Common myeloid progenitor, CD34-positive (primary cell): ENCODE measurements at regions not wholly inside any gene's neighbourhood (a gene's known extent, or its start where the extent isn't known, plus 50 kb on each side); places are given as distances from the start of the nearest gene placed in this dataset.
A peak's percentile ranks its signal among the peaks of the same experiment; 100 is the strongest.

Source experiments
- CTCF ChIA-PET: fragments of 350-600 bp; sonication (Branson Sonifier 250); formaldehyde crosslinking; loops from one replicate; lab custom pipeline; 2021; ENCODE audit warnings: antibody characterized with exemption; lab: Charles Lee
- POLR2A ChIA-PET: fragments of 350-600 bp; sonication (Branson Sonifier 250); formaldehyde crosslinking; loops from one replicate; lab custom pipeline; 2021; ENCODE audit warnings: antibody characterized with exemption; lab: Charles Lee
- DNase-seq, 3 donors: peaks; one replicate each; pipeline versions ENCODE4 v3.0.0 to v3.0.0-alpha.2; 2013
- H3K27ac ChIP-seq, 2 experiments: 1 replicate in 1 of 2; 2 replicates in 1 of 2; pipeline ENCODE4 v1.7.0; 2013; ENCODE audit warnings: inconsistent platforms in 2 of 2, low read length in 2 of 2, mild to moderate bottlenecking in 2 of 2, low read depth in 1 of 2, moderate library complexity in 1 of 2; ENCODE audit not compliant: severe bottlenecking in 2 of 2, insufficient read depth in 1 of 2, poor library complexity in 1 of 2
- H3K27me3 ChIP-seq, 5 experiments: replicated peaks in 2 of 5; 1 replicate in 3 of 5; 2 replicates in 2 of 5; pipeline versions ENCODE4 v1.6.1 to v1.7.0; 2013; ENCODE audit warnings: low read length in 4 of 5, mild to moderate bottlenecking in 2 of 5, moderate library complexity in 2 of 5, inconsistent platforms in 1 of 5; ENCODE audit not compliant: insufficient read depth in 5 of 5, control insufficient read depth in 4 of 5
- H3K36me3 ChIP-seq, 4 experiments: 1 replicate in 2 of 4; 2 replicates in 2 of 4; pipeline versions ENCODE4 v1.6.1 to v1.7.0; 2013; ENCODE audit warnings: low read length in 3 of 4, control low read depth in 1 of 4, mild to moderate bottlenecking in 1 of 4; ENCODE audit not compliant: control insufficient read depth in 4 of 4, insufficient read depth in 4 of 4
- H3K4me1 ChIP-seq, 4 experiments: 1 replicate in 3 of 4; 2 replicates in 1 of 4; pipeline versions ENCODE4 v1.6.1 to v1.7.1; 2013; ENCODE audit warnings: low read length in 3 of 4, mild to moderate bottlenecking in 3 of 4, control low read depth in 1 of 4, inconsistent platforms in 1 of 4, moderate library complexity in 1 of 4; ENCODE audit not compliant: control insufficient read depth in 4 of 4, insufficient read depth in 4 of 4; ENCODE audit errors: control extremely low read depth in 1 of 4
- H3K4me3 ChIP-seq, 7 experiments: 1 replicate in 4 of 7; 2 replicates in 3 of 7; pipeline versions ENCODE4 v1.5.1 to v1.7.0; 2013; ENCODE audit warnings: mild to moderate bottlenecking in 7 of 7, low read length in 6 of 7, moderate library complexity in 6 of 7, inconsistent platforms in 2 of 7, low read depth in 2 of 7, control low read depth in 1 of 7; ENCODE audit not compliant: insufficient read depth in 4 of 7, control insufficient read depth in 1 of 7; ENCODE audit errors: extremely low read depth in 1 of 7
- H3K9me3 ChIP-seq, 5 experiments: 1 replicate in 4 of 5; 2 replicates in 1 of 5; pipeline versions ENCODE4 v1.6.1 to v1.7.1; 2013; ENCODE audit warnings: low read length in 4 of 5, mild to moderate bottlenecking in 2 of 5, inconsistent platforms in 1 of 5, low read depth in 1 of 5, moderate library complexity in 1 of 5; ENCODE audit not compliant: control insufficient read depth in 4 of 5, insufficient read depth in 2 of 5; ENCODE audit errors: control extremely low read depth in 1 of 5
- WGBS: methylation state at CpG from one replicate; pipeline ENCODE4 v1.1.5; 2013; ENCODE audit not compliant: insufficient coverage; 5-methylcytosine and 5-hydroxymethylcytosine counted together

GRCh38 chr16:85236818-85237150, 124.5 kb upstream of the CIBAR2 start:
- WGBS, result 95% methylated on average over 5 of the region's 5 CpGs
- CTCF ChIA-PET, result interaction anchor here (2.0 to 2.9 kb wide), 2 partner anchors 9 to 17 kb away, joined by 8 to 17 read pairs; no protein-coding TSS in a partner anchor

GRCh38 chr16:85237817-85238216, 125.5 kb upstream of the CIBAR2 start:
- no peaks in the 10 kb centered on the region for H3K27me3 ChIP-seq
- WGBS, result 90% methylated on average over 6 of the region's 6 CpGs
- ChIA-PET CTCF (interaction anchor here (1.1 to 2.9 kb wide), 3 partner anchors 16 to 38 kb away, joined by 3 to 17 read pairs (median 3); no protein-coding TSS in a partner anchor), POLR2A (no interaction called here)
- peaks cover 0 to 34% (median 25%) of the 10 kb centered on the region in 4 experiments for H3K4me1 ChIP-seq
- H3K4me3 ChIP-seq, result peak overlapping the region in 1 of 7 experiments; percentile 48
- H3K36me3 ChIP-seq, result no peaks in the 10 kb centered on the region
- DNase-seq, result no peak
- no peaks in the 10 kb centered on the region for H3K9me3 ChIP-seq
- H3K27ac ChIP-seq, result no peak overlapping the region

More at GRCh38 chr16:85236818-85237150, 124.5 kb upstream of the CIBAR2 start:
- no peak overlapping the region for H3K4me3 ChIP-seq
- no peaks in the 10 kb centered on the region for H3K9me3 ChIP-seq
- H3K4me1 ChIP-seq, result peaks cover 0 to 33% (median 28%) of the 10 kb centered on the region in 4 experiments
- no peaks in the 10 kb centered on the region for H3K27me3 ChIP-seq
- no peaks in the 10 kb centered on the region for H3K36me3 ChIP-seq
- DNase-seq, result no peak
- POLR2A ChIA-PET, result no interaction called here
- H3K27ac ChIP-seq, result no peak overlapping the region

GRCh38 chr16:85238233-85238647, 126.0 kb upstream of the CIBAR2 start:
- WGBS, result 27% methylated on average over 16 of the region's 17 CpGs
- peaks cover 0 to 30% (median 22%) of the 10 kb centered on the region in 4 experiments for H3K4me1 ChIP-seq
- ChIA-PET CTCF (interaction anchor here (1.1 to 2.9 kb wide), 3 partner anchors 15 to 37 kb away, joined by 3 to 17 read pairs (median 3); no protein-coding TSS in a partner anchor), POLR2A (no interaction called here)
- no peaks in the 10 kb centered on the region for H3K9me3 ChIP-seq
- H3K36me3 ChIP-seq, result no peaks in the 10 kb centered on the region
- H3K27ac ChIP-seq, result no peak overlapping the region
- no peaks in the 10 kb centered on the region for H3K27me3 ChIP-seq
- DNase-seq, result peak; percentile 23 to 76 (median 54)
- H3K4me3 ChIP-seq, result peak overlapping the region in 1 of 7 experiments; percentile 48

DNA sequence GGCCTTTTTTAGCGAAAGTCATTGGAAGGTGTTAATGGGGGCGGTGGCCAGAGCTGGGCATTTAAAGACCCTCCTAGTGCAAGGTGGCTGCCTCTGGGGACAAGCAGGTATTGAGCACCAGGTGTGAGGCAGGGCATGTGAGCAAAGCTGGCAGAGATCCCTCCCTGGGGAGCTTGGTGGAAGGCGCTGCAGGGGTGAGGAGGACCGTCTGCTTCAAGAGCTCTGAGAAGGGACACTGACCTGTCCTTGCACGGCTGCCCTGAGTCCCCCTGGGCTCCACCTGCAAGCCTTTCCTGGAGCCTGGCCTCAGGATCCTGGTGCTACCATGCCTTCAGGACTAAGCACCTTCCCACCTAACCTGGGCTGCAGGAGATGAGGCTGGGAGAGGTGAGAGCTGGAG, 127.0 kb upstream of the CIBAR2 start:
- no peak overlapping the region for H3K4me3 ChIP-seq
- ChIA-PET POLR2A (no interaction called here), CTCF (interaction anchor here (0.8 to 2.9 kb wide), 2 partner anchors 14 to 23 kb away, joined by 3 to 17 read pairs; no protein-coding TSS in a partner anchor)
- WGBS, result 100% methylated on average over 4 of the region's 5 CpGs
- H3K27me3 ChIP-seq, result no peaks in the 10 kb centered on the region
- H3K36me3 ChIP-seq, result no peaks in the 10 kb centered on the region
- no peak overlapping the region for H3K27ac ChIP-seq
- peaks cover 0 to 30% (median 22%) of the 10 kb centered on the region in 4 experiments for H3K4me1 ChIP-seq
- no peak for DNase-seq
- H3K9me3 ChIP-seq, result no peaks in the 10 kb centered on the region

- WGBS, result 100% methylated on average over 5 of the region's 8 CpGs
- ChIA-PET CTCF (interaction anchor here (0.8 to 2.9 kb wide), 4 partner anchors 9 to 24 kb away, joined by 3 to 17 read pairs (median 6); no protein-coding TSS in a partner anchor), POLR2A (no interaction called here)
- no peaks in the 10 kb centered on the region for H3K36me3 ChIP-seq
- no peak for DNase-seq
- H3K27me3 ChIP-seq, result no peaks in the 10 kb centered on the region
- no peak overlapping the region for H3K27ac ChIP-seq
- H3K9me3 ChIP-seq, result no peaks in the 10 kb centered on the region
- no peak overlapping the region for H3K4me3 ChIP-seq
- H3K4me1 ChIP-seq, result peaks cover 0 to 30% (median 22%) of the 10 kb centered on the region in 4 experiments
Observed at GRCh38 chr16:85239871-85240270, 127.6 kb upstream of the CIBAR2 start.

DNA sequence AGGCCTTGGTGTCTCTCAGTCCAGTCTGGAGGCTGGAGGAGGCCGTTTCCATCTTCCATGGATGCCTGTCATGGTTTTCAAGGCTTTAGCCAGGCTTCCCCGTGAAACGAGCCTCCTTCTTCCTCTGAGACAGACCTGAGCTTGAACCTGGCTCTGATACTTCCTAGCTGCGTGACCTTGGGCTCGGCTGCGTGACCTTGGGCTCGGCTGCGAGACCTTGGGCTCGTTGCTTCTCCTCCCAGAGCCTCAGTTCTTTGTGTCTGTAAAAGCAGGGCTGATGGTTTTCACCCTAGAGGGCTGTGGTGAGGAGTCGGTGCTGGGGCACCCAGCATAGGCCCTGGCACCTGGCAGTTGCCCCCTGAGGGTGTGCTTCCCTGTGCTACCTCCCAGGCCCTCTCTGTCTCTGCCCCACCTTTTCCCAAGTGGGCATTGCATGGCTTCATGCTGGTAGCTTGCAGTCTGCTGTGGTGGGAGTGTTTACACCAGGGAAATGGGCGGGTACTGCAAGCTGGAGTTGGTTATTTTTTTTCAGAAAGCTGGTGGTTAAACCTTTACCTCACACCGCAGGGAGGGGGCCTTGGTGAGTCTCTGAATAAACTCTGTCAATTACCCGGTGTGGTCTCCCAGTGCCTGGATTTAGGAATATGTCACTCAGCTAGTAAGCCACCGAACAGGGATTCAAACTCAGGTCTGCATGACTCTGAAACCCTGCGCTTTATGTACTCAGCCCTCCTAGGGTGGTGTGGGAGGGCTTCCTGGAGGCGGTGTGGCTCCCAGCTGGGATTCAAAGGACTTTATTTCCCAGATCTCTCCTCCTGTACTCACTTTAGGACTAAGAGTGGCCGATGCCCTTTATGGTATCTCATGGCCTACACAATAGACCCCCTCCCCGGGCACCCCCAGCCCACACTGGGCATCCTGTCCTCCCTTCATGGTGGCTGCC, 129.0 kb upstream of the CIBAR2 start:
- WGBS, result 92% methylated on average over 16 of the region's 18 CpGs
- H3K9me3 ChIP-seq, result no peaks in the 10 kb centered on the region
- no peak overlapping the region for H3K4me3 ChIP-seq
- CTCF ChIA-PET, result interaction anchor here (0.7 to 2.7 kb wide), 7 partner anchors 8 to 287 kb away, joined by 3 to 9 read pairs (median 3); no protein-coding TSS in a partner anchor
- H3K27me3 ChIP-seq, result peaks cover 0 to 2% (median 0%) of the 10 kb centered on the region in 5 experiments
- H3K36me3 ChIP-seq, result no peaks in the 10 kb centered on the region
- H3K4me1 ChIP-seq, result peaks cover 0 to 28% (median 13%) of the 10 kb centered on the region in 4 experiments
- DNase-seq, result no peak
- no peak overlapping the region for H3K27ac ChIP-seq
- POLR2A ChIA-PET, result no interaction called here
